NCI-H146 (cell line): ENCODE measurements at regions not wholly inside any gene's neighbourhood (a gene's known extent, or its start where the extent isn't known, plus 50 kb on each side); places are given as distances from the start of the nearest gene placed in this dataset.
"Not testable (repeated sequence)": the region's sequence is repeated elsewhere in the genome, so short reads cannot be mapped to it uniquely, and the experiment has no call there.

Source experiments
- DNase-seq: peaks from one replicate; lab custom pipeline; 2025; lab: John Stamatoyannopoulos, UW

GRCh38 chr12:115898670-115899069, 378.8 kb downstream of the MED13L start:
- DNase-seq = no peak

- DNase-seq = no peak
Measured at GRCh38 chr12:115897729-115898128, 379.8 kb downstream of the MED13L start.

- no peak for DNase-seq
Measured at GRCh38 chr12:115895247-115895646, 382.2 kb downstream of the MED13L start.

- DNase-seq = no peak
Measured at GRCh38 chr12:115891556-115892164, 385.8 kb downstream of the MED13L start.

GRCh38 chr12:115886666-115887065, 390.8 kb downstream of the MED13L start:
- no peak for DNase-seq

- DNase-seq = no peak
Measured at GRCh38 chr12:115885040-115885690, 392.3 kb downstream of the MED13L start.

GRCh38 chr12:115882936-115883335, 394.6 kb downstream of the MED13L start:
- no peak for DNase-seq

- no peak for DNase-seq
Measured at GRCh38 chr12:115880238-115880637, 397.3 kb downstream of the MED13L start.

GRCh38 chr12:115879354-115879753, 398.1 kb downstream of the MED13L start:
- DNase-seq = no peak

GRCh38 chr12:115873451-115874082, 403.9 kb downstream of the MED13L start:
- no peak for DNase-seq

- DNase-seq = no peak
Measured at GRCh38 chr12:115872919-115873357, 404.6 kb downstream of the MED13L start.

- no peak for DNase-seq
Measured at GRCh38 chr12:115872212-115872611, 405.3 kb downstream of the MED13L start.

- DNase-seq = no peak
Measured at GRCh38 chr12:115871714-115872113, 405.8 kb downstream of the MED13L start.

GRCh38 chr12:115870510-115870909, 407.0 kb downstream of the MED13L start:
- no peak for DNase-seq

GRCh38 chr12:115870021-115870420, 407.5 kb downstream of the MED13L start:
- no peak for DNase-seq

GRCh38 chr12:115869604-115870003, 407.9 kb downstream of the MED13L start:
- no peak for DNase-seq

GRCh38 chr12:115868624-115869023, 408.9 kb downstream of the MED13L start:
- no peak for DNase-seq

- no peak for DNase-seq
Measured at GRCh38 chr12:115867854-115868253, 409.6 kb downstream of the MED13L start.

GRCh38 chr12:115866909-115867525, 410.5 kb downstream of the MED13L start:
- DNase-seq = no peak

- DNase-seq = not testable (repeated sequence)
Measured at GRCh38 chr12:115866281-115866680, 411.2 kb downstream of the MED13L start.

- DNase-seq = no peak
Measured at GRCh38 chr12:115864396-115864795, 413.1 kb downstream of the MED13L start.

- DNase-seq = no peak
Measured at GRCh38 chr12:115860619-115861018, 416.9 kb downstream of the MED13L start.

- no peak for DNase-seq
Measured at GRCh38 chr12:115859231-115859630, 418.3 kb downstream of the MED13L start.
